ENCODE measurements at regions not wholly inside any gene's neighbourhood (a gene's known extent, or its start where the extent isn't known, plus 50 kb on each side); places are given as distances from the start of the nearest gene placed in this dataset.
"Not testable (repeated sequence)": the region's sequence is repeated elsewhere in the genome, so short reads cannot be mapped to it uniquely, and the experiment has no call there.

DNA sequence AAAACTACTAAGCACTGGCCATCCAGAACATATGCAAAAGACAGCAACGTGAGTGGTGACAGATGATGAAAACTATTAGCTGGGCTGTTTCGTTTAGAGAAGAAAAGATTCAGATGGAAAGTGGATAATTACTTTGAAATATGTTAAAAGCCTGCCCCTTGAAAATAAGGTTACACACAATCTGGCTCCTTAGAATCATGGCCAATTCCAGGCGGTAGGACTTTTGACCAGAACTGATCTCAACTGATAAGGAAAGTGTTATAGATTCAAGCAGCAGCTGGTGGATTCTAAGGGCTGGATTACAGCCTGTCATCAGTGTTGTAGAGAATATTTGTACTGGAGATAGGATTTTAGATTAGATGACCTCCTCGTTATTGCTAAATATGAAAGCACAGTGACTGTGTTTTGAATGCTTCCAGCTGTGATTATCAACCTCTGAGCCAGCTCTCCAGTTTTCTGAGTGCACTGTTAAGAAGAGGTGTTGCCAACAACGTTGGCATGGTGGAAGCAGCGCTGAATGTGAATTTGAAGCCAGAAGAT, 75.1 kb downstream of the KBTBD2 start:
- not testable (repeated sequence) for DNase-seq (ENCODE audit: low read depth)

DNA sequence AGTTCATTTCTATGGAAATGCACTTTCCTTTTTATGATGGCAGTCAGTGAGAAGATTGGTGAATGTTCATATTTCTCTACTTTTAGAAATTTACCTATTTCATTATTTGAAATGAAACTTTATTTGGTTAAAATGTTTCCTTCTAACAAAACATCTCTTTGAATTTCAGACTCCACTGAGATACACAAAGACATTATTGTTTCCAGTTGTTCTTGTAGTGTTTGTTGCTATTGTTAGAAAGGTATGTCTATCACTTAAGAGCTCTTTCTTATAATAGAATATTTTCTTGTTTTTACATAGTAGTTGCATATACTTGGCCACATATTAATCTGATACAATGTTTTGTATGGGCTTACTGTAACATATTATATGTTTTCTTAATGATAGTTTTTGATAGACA, 76.8 kb downstream of the KBTBD2 start:
- not testable (repeated sequence) for DNase-seq (ENCODE audit: low read depth)

DNA sequence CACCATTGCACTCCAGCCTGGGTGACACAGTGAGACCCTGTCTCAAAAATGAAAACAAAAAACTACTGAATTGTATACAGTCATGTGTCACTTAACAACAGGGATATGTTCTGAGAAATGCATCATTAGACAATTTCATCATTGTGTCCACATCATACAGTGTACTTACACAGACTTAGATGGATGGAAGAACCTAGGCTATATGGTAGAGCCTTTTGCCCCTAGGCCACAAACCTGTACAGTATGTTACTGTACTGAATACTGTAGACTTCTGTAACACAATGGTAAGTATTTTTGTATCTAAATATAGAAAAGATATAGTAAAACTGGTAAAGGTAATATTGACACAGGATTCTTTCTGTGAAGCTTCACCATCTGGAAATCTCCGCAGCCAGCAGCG, 81.7 kb downstream of the KBTBD2 start:
- DNase-seq (ENCODE audit: low read depth), result no peak

DNA sequence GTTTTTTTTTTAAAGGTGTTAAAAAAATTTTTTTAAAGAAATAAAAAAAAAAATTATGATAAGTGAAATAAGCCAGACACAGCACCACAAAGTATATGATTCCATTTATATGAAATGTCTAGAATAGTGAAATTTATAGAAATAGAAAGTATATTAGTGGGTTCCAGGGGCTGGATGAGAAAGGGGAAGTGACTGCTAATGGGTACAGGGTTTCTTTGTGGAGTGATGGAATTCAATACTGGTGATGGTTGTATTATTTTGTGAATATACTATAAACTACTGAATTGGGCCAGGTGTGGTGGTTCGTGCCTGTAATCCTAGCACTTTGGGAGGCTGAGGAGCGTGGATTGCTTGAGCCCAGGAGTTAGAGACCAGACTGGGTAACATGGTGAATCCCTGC, 82.2 kb downstream of the KBTBD2 start:
- DNase-seq (ENCODE audit: low read depth), result no peak

DNA sequence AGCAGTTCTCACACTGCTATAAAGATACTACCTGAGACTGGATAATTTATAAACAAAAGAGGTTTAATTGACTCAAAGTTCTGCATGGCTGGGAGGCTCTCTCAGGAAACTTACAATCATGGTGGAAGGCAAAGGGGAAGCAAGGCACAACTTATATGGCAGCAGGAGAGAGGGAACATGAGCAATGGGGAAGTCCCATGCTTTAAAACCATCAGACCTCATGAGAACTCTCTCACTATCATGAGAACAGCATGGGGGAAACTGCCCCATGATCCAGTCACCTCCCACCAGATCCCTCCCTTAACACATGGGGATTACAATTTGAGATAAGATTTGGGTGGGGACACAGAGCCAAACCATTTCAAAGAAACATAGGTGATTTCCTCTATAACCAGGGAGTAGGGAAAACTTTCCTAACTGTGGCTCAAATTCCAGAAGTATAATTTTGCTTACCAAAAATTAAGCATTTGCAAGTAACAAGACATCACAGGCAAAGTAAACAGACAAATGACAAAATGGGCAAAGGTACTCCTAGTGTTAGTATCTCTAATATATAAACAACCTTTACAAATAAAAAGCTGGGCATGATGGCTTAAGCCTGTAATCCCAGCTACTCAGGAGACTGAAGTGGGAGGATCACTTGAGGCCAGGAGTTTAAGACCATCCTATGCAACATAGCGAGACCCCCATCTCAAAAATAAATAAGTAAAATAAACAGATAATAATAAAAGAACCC, 88.0 kb downstream of the KBTBD2 start:
- no peak for DNase-seq (ENCODE audit: low read depth)

DNA sequence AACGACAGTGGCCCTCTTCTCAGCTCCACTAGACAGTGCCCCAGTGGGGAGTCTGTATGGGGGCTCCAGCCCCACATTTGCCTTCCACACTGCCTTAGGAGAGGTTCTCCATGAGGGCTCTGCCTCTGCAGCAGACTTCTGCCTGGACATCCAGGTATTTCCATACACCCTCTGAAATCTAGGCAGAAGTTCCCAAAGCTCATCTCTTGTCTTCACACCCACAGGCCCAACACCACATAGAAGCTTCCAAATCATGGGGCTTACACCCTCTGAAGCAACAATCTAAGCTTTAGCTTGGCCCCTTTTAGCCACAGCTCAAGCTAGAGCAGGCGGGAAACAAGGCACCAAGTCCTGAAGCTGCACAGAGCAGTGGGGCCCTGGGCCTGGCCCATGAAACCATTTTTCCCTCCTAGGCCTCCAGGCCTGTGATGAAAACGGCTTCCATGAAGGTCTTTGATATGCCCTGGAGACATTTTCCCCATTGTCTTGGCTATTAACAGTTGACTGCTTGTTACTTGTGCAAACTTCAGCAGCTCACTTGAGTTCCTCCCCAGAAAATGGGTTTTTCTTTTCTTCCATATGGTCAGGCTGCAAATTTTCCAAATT, 89.2 kb downstream of the KBTBD2 start:
- no peak for DNase-seq (ENCODE audit: low read depth)

DNA sequence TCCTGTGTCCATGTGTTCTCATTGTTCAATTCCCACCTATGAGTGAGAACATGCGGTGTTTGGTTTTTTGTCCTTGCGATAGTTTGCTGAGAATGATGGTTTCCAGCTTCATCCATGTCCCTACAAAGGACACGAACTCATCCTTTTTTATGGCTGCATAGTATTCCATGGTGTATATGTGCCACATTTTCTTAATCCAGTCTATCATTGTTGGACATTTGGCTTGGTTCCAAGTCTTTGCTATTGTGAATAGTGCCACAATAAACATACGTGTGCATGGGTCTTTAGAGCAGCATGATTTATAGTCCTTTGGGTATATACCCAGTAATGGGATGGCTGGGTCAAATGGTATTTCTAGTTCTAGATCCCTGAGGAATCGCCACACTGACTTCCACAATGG, 98.5 kb downstream of the KBTBD2 start:
- DNase-seq (ENCODE audit: low read depth), result not testable (repeated sequence)

DNA sequence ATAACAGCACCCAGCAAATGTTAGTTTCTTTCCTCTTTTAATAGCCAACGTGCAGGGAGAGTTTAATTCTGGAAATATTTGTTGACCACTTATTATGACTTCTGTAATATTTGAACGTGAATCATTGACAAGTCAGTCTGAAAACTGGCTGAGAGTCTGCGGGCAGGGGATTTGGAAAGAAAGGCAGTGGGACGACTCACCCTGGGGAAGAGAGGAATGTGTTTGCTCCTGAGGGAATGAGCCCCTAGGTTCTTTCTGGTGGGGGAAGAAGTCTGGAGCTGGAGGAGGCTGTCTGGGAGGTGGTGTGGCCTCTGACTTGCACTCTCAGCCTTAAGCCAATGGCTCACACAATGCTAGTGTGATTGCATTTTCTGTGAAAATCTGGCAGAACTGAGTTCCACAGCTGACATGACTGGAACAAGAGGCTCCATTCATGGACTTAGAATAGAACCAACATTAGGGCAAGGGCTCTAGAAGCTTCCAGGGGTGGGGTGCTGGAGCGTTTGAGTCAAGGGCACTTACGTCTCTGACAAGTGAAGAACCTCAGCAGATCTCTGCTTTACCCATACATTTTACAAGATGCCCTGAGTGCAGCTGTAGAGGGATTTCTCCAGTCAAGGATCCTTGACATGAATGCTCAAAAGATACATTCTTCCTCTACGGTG, 100.7 kb downstream of the KBTBD2 start:
- DNase-seq (ENCODE audit: low read depth), result peak; percentile 81

DNA sequence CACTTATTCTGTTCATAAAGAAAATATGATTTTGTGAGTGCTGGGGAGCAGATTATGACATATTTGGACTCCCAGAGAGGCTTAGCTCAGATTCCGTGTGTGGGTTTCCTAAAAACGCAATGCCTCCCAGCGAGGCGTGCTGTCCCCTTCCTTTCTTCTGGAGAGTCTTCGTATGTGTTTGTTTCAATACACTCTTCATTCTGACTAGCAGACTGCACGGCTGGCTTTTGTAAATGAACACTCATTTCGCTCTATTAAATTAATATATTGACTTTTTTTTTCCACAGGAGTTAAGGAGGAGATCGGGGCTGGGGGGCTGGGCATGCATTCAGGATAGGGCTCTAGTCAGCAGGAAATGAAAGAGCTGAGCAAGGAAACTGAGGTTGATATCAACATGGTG, 102.3 kb downstream of the KBTBD2 start:
- not testable (repeated sequence) for DNase-seq (ENCODE audit: low read depth)

DNA sequence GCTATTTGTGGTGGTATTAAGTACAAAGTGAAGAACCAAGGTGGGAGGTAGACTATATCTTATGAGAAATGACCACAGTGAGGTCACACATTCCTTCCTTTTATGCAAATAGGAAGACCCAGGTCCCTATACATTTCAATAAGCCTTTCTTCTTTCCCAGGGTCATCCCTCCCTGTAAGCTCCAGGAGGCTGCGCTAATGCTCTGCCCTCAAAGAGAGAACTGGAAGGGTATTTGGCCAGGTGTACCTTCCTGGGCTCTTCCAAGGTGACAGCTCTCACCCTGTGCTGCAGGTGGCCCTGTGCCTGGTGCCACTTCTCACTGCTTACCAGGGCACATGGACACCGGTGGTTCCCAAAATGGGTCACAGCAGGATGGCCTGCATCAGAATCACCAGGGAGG, 103.4 kb downstream of the KBTBD2 start:
- not testable (repeated sequence) for DNase-seq (ENCODE audit: low read depth)

DNA sequence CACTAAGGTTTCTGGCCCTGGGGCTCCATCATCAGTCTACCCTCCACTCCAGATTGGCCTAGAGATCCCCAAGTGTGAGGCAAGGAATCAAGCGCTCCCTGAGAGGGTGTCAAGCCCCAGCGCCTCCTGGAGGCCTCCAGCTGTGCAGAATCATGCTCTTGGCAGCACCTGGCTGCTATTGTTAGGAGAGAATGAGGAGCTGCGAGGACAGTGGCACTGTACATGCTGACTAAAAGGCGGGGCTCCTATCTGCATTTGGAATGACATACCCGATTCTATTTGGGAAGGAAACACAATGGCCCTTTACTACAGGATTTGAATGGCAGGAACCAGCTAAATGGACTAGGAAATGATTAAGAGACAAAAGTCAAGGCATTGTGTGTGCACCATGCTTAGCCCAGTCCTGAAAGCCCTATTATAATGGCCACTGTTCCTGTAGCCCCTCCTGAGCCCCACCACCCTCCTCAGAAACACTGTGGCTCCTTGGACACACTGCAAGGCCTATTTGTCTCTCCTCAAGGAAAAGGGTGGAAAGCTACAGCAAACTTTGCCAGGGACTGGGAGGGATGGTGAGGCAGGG, 106.1 kb downstream of the KBTBD2 start:
- not testable (repeated sequence) for DNase-seq (ENCODE audit: low read depth)

DNA sequence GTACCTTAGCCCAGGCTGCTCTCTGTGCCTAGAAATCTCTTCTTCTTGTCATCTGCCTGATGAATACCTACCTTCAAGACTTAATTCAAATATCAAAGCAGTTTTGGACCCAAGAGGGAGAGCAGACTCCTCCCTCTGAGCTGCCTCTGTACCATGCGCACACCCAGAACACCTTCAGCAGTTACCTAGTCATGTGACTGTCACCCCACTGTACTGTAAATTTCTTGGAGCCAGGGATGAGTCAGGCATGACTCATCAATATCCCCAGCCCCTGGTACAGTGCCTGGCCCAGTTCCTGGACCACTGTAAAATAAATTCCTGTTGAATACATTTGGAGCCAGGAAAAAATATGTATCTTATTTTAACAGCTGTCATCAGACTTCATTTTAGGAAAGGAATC, 111.7 kb downstream of the KBTBD2 start:
- not testable (repeated sequence) for DNase-seq (ENCODE audit: low read depth)

DNA sequence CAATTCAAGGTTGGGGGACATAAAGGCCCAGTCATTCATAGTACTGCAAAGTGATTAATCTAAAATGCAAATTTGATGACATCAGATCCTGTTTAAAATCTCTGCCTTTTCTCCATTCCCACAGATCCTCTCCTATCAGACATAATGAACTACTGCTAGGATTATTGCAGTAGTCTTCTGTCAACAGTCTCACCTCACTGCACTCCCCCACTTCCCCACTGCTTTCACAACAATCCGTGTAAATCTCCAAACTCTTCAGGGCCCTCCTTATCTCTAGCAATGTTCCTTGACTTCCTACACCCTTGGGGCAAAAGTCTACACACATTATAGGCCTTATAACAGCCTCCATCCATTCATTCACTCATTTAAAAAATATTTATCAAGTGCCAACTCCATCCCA, 112.4 kb downstream of the KBTBD2 start:
- no peak for DNase-seq (ENCODE audit: low read depth)

DNA sequence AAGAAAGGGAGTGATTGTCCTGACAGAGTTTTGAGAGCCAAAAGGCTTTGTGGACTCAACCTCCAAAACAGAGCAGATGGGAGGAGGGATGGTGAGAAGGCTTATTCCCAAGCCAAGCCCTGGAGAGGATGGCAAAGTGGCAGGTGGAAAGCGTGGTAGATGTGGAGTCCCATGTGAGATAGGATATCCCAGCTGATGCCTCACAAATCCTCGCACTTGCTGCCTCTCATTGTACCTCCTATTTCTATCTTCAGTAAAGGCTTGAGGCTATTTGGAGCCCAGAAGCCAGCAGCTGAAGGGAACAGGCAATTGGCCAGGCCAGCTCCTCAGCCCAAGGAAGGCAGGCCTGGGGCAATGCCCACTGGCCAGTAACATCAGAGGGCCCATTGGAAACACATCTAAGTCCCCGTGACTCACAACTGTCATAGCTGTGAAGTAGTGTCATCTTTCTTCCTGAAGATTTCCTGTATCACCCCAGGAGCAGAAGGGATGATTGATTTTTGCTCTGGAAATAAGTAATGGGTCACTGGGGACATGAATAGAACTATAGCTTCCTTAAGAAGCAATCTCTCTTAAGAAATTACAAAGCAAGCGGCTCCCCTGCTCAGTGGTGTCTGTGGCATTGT, 114.4 kb downstream of the KBTBD2 start:
- peak; percentile 87 for DNase-seq (ENCODE audit: low read depth)

DNA sequence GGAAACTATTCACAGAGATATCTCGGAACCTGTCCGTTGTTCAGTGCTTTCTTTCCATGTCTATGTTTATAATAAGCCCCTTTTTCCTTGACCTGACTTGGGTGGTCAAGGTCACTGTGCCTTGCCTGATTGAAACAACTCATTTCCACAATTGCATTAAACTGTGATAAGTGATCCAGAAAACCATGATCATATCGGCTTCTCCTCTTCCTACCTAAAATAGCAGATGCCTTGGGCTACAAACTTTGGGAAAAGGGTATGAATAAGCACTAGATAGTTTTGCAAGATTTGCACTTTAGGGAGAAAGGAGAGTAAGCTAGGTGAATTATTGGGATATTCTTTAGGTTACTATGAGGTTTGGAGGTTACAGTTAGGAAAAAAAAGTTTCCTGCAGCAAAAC, 115.2 kb downstream of the KBTBD2 start:
- DNase-seq (ENCODE audit: low read depth), result peak; percentile 61

DNA sequence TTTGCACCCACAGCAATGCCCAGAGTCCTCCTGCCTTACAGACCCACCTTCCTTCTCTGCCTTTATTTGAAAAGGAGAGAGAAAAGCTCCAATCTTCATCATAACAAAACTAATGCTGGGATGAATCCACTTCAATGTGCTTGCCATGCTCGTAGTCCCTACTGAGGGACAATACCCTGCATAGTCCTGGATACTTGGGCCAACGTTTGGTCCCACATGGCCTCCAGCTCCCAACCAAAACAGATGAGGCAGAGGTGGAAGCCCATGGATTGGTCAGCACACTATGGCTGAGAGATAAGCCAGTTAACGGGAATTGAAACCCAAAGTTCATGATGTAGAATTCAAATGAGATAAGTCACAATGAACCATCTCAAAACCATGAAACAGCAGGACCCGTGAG, 115.8 kb downstream of the KBTBD2 start:
- DNase-seq (ENCODE audit: low read depth), result peak; percentile 56

DNA sequence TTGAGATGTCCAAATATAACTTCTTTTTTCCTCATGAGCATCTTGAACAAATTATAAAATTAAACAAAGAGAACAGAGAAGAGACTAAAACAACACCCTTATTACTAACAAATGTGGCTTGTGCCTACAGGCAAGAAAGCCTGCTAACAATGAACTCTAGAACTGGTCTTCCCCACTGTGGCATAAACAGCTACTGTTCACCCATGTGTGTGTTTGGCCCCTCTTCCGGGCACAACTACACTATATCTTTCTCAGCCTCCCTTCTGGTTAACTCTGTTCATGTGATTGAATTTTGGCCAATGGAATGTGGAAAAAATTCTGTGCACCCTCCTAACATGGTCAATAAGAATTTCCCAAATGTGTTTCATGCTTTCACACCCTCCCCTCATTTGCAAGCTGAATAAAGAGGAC, 117.0 kb downstream of the KBTBD2 start:
- peak; percentile 78 for DNase-seq (ENCODE audit: low read depth)

DNA sequence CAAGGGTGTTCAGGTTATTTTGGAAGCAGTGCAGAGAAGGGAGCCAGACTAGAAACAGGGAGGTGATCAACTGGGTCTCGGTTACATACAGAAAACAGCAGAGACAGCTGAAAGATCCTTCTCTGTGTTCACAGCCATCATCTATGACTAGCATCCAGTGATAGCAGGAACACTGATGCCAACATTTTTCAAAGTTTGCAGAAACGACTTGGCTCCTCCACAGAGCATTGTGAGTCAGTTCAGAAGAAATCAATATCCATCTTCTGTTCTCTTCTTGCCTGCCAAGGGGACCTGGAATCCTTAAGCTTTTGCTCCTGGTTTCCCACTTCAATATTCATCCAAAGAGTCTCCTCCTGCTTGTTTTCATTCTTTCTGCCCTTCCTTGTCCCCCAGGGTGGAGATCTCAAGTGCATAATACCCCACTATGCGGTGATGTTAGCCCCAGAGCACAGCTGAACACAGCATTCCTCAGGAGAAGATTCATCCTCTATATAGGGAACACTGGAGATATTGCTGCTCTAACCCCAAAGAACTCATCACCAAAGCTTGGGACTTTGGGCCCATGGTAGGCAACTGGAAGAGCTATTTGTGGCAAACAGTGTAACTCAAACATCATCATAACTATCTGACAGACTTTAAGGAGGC, 122.6 kb downstream of the KBTBD2 start:
- not testable (repeated sequence) for DNase-seq (ENCODE audit: low read depth)

DNA sequence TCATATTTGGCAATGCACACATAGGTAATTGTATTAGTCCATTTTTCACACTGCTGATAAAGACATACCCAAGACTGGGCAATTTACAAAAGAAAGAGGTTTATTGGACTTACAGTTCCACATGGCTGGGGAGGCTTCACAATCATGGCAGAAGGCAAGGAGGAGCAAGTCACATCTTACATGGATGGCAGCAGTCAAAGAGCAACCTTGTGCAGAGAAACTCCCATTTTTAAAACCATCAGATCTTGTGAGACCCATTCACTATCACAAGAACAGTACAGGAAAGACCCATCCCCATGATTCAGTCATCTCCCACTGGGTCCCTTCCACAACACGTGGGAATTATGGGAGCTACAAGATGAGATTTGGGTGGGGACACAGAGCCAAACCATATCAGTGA, 123.2 kb downstream of the KBTBD2 start:
- not testable (repeated sequence) for DNase-seq (ENCODE audit: low read depth)

DNA sequence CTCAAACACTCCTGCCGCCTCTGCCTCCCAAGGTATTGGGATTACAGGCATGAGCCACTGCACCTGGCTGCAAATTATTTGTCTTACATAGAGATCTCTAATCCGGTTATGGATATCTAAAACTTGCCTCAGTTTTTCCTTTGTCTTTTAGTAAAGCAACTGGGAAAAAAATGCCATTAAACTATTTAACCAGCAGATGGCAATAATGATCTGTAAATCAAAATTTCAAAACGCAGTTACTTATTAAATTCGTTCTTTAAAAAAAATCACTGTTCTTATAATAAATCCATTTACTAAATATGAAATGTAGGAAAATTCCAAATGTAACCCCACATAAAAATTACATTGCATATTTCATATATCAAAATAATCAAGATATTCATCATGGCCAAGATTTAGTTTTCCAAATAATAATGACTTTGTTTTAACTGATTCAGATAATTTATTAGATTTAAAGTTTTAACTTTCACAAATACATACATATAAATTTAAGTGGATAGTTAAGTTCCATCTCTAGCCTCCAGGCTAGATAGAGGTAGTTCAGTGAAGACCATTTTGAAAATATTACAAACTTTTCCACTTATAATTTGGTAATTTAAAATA, 125.8 kb downstream of the KBTBD2 start:
- peak; percentile 31 for DNase-seq (ENCODE audit: low read depth)

DNA sequence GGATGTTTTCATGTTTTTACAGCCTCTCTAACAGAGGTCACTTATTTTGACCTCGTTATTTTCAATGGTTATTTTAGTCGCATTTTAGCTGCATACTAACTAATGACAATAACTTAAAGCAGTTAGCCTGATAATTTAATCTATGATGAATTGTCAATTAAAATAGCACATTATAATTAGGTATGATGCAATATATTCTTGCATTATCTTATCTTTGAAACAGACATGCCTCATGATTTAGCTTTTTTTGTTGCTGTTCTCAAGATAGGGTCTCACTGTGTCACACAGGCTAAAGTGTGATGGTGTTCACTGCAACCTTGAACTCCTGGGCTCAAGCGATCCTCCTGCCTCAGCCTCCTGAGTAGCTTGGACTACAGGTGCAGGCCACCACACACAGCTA, 126.4 kb downstream of the KBTBD2 start:
- no peak for DNase-seq (ENCODE audit: low read depth)

All from RPMI7951 (cell line).